ENCODE measurements at regions not wholly inside any gene's neighbourhood (a gene's known extent, or its start where the extent isn't known, plus 50 kb on each side); places are given as distances from the start of the nearest gene placed in this dataset.

GRCh38 chr3:81898336-81898735 is 136.9 kb upstream of the GBE1 start:
- Histone ChIP-seq H3K79me2 (ENCODE audit: control insufficient read depth, insufficient read depth, low read length) (no peaks in the 10 kb centered on the region), H3K4me1 (ENCODE audit: control insufficient read depth, extremely low read depth, insufficient read depth, low read length) (no peaks in the 10 kb centered on the region), H3K4me2 (ENCODE audit: control insufficient read depth, extremely low read depth, insufficient read depth, low read depth, low read length) (no peak overlapping the region), H3K4me3 (ENCODE audit: control insufficient read depth in 2 of 3, extremely low read depth in 1 of 3, insufficient read depth in 2 of 3, low read depth in 1 of 3, low read length in 3 of 3) (no peak overlapping the region), H4K20me1 (ENCODE audit: control insufficient read depth, extremely low read depth, insufficient read depth, low read length) (no peaks in the 10 kb centered on the region), H3K9me3 (ENCODE audit: control insufficient read depth, low read depth, low read length) (no peaks in the 10 kb centered on the region), H3K9ac (ENCODE audit: control insufficient read depth, extremely low read depth, insufficient read depth, low read length) (no peak overlapping the region), H3K27me3 (ENCODE audit: control insufficient read depth, extremely low read depth, insufficient read depth, low read length) (no peaks in the 10 kb centered on the region), H2AFZ (ENCODE audit: control insufficient read depth, low read length) (no peak overlapping the region), H3K36me3 (ENCODE audit: control insufficient read depth in 2 of 2, extremely low read depth in 1 of 2, insufficient read depth in 2 of 2, low read length in 2 of 2) (no peaks in the 10 kb centered on the region), H3K9me1 (ENCODE audit: control insufficient read depth, extremely low read depth, insufficient read depth, low read length) (no peaks in the 10 kb centered on the region), H3K27ac (ENCODE audit: control insufficient read depth, insufficient read depth, low read length) (no peak overlapping the region)
- FAIRE-seq (no peak), DNase-seq (ENCODE audit: low read depth, low spot score) (no peak)
- TF ChIP-seq CTCF (optimal IDR thresholded peaks at IDR 0.05 in 1 of 3, IDR thresholded peaks at IDR 0.05 in 1 of 3, conservative IDR thresholded peaks at IDR 0.05 in 1 of 3; ENCODE audit: extremely low read depth in 1 of 3, insufficient read depth in 2 of 3, low read length in 3 of 3) (no peak), EZH2 (IDR thresholded peaks at IDR 0.05; ENCODE audit: low read length) (no peak)
- dilution Hi-C loops (cut with MboI; ENCODE audit: extremely low pct_ligation_motif_present, low sequenced_read_pairs), result no loop called here

DNA sequence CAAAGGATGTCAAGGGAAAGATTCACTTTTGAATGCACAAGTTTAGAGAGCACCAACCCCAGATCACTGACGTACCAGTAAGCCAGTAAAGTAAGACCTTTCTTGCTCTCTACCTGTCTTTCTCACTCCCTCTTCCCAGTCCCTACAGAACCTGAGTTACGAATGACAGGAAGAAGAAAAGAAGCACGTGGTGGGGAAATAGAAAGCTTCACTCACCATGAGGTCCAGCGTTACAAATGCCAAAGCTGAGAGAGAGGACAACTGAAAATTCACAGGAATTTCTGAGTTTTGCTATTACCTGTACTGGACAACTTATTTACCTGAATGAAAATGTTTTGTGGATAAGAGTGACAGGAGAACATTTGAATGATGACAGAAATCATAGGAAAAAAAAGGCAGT is 133.2 kb upstream of the GBE1 start:
- Histone ChIP-seq H2AFZ (ENCODE audit: control insufficient read depth, low read length) (no peak overlapping the region), H3K4me3 (ENCODE audit: control insufficient read depth in 2 of 3, extremely low read depth in 1 of 3, insufficient read depth in 2 of 3, low read depth in 1 of 3, low read length in 3 of 3) (no peak overlapping the region), H3K4me2 (ENCODE audit: control insufficient read depth, extremely low read depth, insufficient read depth, low read depth, low read length) (no peak overlapping the region), H3K4me1 (ENCODE audit: control insufficient read depth, extremely low read depth, insufficient read depth, low read length) (no peaks in the 10 kb centered on the region), H3K9ac (ENCODE audit: control insufficient read depth, extremely low read depth, insufficient read depth, low read length) (no peak overlapping the region), H3K27ac (ENCODE audit: control insufficient read depth, insufficient read depth, low read length) (no peak overlapping the region), H3K79me2 (ENCODE audit: control insufficient read depth, insufficient read depth, low read length) (no peaks in the 10 kb centered on the region), H3K27me3 (ENCODE audit: control insufficient read depth, extremely low read depth, insufficient read depth, low read length) (no peaks in the 10 kb centered on the region), H4K20me1 (ENCODE audit: control insufficient read depth, extremely low read depth, insufficient read depth, low read length) (no peaks in the 10 kb centered on the region), H3K36me3 (ENCODE audit: control insufficient read depth in 2 of 2, extremely low read depth in 1 of 2, insufficient read depth in 2 of 2, low read length in 2 of 2) (no peaks in the 10 kb centered on the region), H3K9me1 (ENCODE audit: control insufficient read depth, extremely low read depth, insufficient read depth, low read length) (no peaks in the 10 kb centered on the region), H3K9me3 (ENCODE audit: control insufficient read depth, low read depth, low read length) (no peaks in the 10 kb centered on the region)
- no peak for FAIRE-seq
- dilution Hi-C loops (cut with MboI; ENCODE audit: extremely low pct_ligation_motif_present, low sequenced_read_pairs), result no loop called here
- TF ChIP-seq CTCF (optimal IDR thresholded peaks at IDR 0.05 in 1 of 3, IDR thresholded peaks at IDR 0.05 in 1 of 3, conservative IDR thresholded peaks at IDR 0.05 in 1 of 3; ENCODE audit: extremely low read depth in 1 of 3, insufficient read depth in 2 of 3, low read length in 3 of 3) (no peak), EZH2 (IDR thresholded peaks at IDR 0.05; ENCODE audit: low read length) (no peak)
- DNase-seq (ENCODE audit: low read depth, low spot score), result no peak

Measured in keratinocyte (primary cell).